GM19372 (cell line): ENCODE measurements at regions not wholly inside any gene's neighbourhood (a gene's known extent, or its start where the extent isn't known, plus 50 kb on each side); places are given as distances from the start of the nearest gene placed in this dataset.

Experiments
- ATAC-seq: cut with Tn5 transposase; IDR thresholded peaks from one replicate; pipeline ENCODE4 v1.9.1; 2021; ENCODE audit warnings: mild to moderate bottlenecking, low read depth, moderate library complexity; ENCODE audit not compliant: unreplicated experiment

DNA sequence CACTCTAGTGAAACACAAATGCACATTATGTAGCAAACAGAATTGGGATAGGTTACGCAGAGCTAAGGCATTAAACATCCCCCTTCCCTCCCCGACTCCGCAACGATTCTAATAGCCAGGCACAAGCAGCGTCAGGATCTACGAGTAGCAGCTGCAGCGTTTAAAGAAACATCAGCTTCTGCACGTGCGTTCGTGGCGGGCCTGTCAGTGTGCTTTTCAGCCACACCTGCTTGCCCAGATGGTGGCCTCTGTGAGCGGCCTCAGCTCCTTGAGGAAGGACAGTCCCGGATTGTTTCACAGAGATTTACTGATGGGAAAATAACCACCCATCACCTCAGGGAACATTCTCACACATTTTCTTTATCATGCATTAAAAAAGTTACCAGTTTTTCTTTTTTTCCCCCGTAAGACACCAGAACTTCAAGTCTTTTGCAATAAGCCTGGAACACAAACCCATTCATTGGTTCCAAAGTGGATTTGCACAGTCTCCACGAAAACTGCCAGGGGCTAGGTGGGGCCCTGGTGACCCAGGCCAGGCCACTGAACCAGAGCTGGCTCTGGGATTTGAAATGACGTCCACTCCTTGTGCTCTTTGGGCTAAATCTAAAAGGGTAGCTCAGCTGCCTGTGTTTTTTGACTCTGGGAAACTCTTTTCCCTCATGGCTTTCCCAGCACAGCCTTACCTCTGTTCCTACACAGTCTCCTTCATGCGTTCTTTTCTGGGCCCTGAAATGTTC lies 325.5 kb downstream of the KCNRG start:
- no peak for ATAC-seq

DNA sequence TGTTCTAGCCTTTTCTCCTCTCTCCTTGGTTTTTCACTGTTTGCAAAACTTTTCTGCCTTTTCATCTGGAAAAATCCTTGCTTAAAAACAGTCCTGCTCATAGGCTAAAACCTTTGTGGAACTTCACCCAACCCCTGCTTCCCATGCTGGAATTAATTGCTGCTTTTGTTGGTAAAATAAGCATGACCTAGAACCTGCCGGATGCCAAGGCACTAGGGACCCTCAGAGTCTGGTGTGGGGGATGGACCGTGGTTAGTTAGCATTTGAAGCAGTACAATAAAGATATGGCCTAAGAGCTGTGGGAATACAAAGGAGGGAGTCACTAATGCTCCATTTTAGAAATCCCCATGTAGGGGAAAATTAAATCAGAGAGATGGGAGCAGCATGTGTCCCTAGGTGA lies 326.3 kb downstream of the KCNRG start:
- ATAC-seq: no peak

GRCh38 chr13:50344717-50345116 lies 329.5 kb downstream of the KCNRG start:
- no peak for ATAC-seq

GRCh38 chr13:50345804-50346203 lies 330.6 kb downstream of the KCNRG start:
- ATAC-seq: no peak

GRCh38 chr13:50348371-50348770 lies 333.1 kb downstream of the KCNRG start:
- ATAC-seq: no peak

DNA sequence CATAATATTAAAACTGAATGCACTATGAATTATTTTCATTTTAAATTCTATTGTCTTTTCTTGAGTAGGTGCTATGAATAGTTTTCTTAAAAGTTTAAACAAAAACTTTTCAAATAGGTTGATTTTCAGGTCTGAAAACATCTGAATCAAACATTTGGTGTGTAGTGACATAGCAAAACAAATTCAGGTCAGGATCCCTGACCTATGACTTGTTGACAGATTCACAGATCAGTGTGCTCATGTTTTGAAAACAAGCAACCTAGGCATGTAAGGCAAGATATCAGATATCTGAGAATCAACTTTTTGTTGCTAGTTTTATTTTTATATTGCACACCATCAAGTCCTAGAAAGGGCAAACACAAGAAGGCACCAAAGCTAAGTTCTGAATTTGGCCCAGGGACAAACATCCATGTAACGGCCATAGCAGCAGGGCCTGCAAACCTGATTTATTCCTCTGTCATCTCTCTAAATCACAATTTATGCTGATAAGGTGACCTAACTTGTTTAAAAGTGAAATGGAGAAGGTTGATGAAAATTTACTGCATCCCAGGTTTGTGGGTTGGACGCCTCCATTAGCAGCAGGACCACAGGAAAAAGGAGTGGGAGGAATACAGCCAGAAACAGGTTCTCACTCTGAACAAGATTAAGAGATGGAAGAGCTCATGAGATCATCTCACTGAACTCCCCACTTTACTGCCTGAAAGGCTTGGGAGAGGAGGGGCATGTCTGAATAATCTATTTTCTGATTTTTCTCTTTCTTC lies 337.7 kb downstream of the KCNRG start:
- ATAC-seq: no peak

DNA sequence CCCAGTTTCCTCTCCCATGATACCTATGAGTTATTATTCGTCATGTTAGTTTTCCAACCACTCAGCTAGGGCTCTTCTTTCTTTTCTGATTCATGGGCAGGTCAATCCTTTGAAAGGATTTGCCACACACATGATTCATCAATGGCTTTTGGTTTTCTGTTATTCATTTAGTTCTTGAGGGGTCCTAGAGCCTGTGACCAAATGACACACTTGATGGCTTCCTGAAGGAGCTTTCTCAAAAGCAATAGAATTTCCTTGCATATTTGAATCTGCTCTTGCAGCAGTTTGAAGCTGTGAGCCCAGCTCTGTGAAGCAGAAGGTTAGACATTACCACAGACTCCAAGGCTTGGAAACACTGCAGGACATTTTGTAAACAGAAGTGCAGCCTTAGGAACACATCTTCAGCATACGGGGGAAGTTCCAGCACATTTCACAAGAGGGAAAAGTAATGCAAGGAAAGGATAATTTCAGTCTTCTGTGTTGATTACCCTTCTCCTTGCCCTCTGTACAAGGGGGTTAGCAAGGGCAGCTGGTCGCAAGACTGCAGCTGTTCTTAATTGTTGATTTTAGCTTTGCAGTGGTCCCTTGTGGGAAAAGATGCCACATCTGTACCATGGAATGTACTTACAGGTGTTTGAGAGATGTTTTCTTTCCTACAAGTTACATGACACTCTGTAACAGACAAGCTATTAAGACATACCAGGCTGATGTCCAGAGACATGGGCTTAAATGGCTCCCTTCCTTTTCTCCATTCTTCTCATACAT lies 338.6 kb downstream of the KCNRG start:
- no peak for ATAC-seq

DNA sequence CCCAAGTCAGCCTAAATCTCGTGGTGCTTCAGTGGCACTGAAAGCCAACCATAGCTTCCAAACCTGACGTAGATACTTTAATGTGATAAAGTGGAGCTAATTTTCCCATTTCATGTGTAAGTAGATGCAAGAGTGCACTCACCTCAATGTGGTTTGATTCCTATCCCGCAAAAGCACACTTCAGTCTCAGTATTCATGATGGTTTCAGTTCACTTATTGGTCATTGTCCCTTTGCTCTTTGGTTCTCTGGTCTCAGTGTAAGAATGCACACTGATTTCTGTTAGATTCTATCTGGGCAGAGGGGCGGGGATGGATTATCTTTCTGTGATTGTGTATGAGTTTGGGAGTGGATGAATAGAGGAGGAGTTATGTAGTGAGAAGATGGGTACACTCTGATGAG lies 340.6 kb downstream of the KCNRG start:
- no peak for ATAC-seq

GRCh38 chr13:50357136-50357535 lies 341.9 kb downstream of the KCNRG start:
- no peak for ATAC-seq

DNA sequence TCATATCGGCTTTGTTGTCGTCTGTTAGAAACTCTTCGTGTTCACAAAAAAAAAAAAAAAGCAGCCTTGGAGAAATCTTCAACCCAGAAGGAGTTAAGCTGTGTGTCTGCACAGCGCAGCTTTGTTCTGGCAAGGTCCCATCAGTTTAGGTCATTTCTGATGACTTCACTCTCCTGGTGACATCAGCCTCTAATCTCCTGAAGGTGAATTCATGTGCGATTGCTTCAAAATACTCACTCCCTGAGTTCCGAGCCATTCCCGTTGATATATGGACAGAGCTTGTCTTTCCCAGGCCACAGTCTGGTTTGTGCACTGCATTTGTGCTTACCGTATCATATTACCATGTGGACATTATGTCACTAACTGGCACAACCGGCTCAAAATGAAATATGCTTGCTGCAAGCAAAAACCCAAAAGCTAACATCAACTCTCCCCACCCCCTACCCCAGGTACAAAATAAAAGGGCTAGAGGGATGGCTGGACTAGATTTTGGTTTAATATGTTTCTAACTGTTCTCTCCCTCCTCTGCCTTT lies 342.4 kb downstream of the KCNRG start:
- no peak for ATAC-seq

GRCh38 chr13:50358231-50359040 lies 343.2 kb downstream of the KCNRG start:
- no peak for ATAC-seq

- no peak for ATAC-seq
Observed at GRCh38 chr13:50359041-50359367, 343.8 kb downstream of the KCNRG start.

DNA sequence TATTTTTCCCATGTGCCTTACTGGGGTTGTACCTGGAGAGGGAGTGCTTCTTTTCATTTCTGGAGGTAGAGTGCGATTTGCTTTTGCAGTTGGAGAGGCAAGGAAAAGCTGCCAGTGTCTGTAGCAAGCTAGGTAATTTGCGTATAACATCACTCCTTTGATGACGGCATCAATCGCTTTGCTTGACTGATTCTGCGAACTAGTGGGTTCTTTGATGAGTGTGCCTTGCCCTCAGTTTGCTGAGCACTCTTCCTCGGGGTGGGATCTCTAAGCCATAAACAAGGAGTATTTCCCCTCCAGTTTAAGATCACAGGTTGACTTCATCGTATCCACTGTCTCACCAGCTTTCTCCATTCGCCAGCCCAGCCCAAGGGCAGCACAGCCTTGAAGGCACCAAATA lies 344.5 kb downstream of the KCNRG start:
- no peak for ATAC-seq

GRCh38 chr13:50360637-50361036 lies 345.4 kb downstream of the KCNRG start:
- ATAC-seq: no peak

- ATAC-seq: no peak
Observed at GRCh38 chr13:50361282-50361681, 346.0 kb downstream of the KCNRG start.

GRCh38 chr13:50365408-50366391 lies 350.5 kb downstream of the KCNRG start:
- ATAC-seq: no peak

DNA sequence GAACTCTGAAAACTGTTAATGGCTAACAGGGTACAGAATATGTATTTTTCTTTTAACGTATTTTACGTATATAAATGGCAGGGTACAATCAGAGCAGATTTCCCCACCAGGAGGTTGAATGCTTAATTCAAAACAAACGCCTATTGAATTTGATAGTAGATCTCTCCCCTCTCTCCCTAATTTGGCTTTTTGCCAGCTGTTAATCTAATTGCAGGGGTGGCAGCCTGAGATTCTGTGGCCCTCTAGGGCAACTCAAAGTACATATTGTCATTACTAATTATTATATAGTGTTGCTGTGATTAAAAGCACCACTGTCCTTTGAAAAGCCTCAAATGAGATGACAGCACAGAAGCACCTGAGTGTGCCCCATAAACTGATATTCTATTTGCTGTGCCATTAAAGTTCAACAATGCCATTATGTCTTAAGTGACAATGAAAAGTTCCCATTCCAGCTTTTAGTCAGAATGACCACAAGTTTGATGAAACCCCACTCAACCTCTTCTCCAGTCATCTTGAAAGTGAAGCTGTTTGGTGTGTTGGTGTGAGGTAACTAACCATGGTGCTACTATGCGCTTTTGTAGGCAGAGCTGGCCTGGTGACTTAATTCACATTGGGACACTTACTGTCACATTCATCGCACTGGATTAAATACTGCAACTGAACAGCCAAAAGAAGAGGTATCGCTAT lies 351.4 kb downstream of the KCNRG start:
- ATAC-seq: no peak

DNA sequence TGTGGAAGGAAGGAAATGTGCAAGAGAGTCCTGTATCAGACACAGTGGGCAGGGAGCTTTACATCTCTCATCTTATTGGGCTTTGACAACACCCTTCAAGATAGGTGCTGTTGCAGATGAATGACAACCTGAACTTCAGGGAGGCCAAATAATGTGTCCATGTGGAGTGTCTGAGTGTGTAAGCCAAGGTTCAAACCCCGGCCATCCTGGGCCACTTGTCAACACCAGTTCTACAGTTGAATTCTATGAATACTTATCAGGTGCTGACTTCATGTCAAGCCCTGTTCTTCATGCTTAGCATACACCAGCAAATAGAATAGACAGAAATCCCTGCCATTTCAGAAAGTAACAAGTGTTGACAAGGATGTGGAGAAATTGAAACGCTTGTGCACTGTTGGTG lies 354.4 kb downstream of the KCNRG start:
- no peak for ATAC-seq
